Neural progenitor cell (in vitro differentiated cells): ENCODE measurements at regions not wholly inside any gene's neighbourhood (a gene's known extent, or its start where the extent isn't known, plus 50 kb on each side); places are given as distances from the start of the nearest gene placed in this dataset.

Experiments used
- DNase-seq: peaks from one replicate; pipeline ENCODE4 v3.0.0-alpha.2; 2016; ENCODE audit warnings: low spot score
- H2AFZ ChIP-seq: fragments of 200-600 bp; sonication (generic); replicated peaks from 2 replicates; pipeline ENCODE4 v1.6.1; 2016; ENCODE audit warnings: antibody characterized with exemption
- H3F3A ChIP-seq: fragments of 200-600 bp; sonication (generic); 2 replicates; pipeline ENCODE4 v1.6.1; 2016; ENCODE audit warnings: antibody characterized with exemption, low read depth
- H3K27ac ChIP-seq: fragments of 200-600 bp; sonication (generic); 2 replicates; pipeline ENCODE4 v1.5.1; 2016; ENCODE audit warnings: mild to moderate bottlenecking
- H3K27me3 ChIP-seq: fragments of 200-600 bp; sonication (generic); 2 replicates; pipeline ENCODE4 v1.6.1; 2016; ENCODE audit warnings: mild to moderate bottlenecking, moderate library complexity
- H3K36me3 ChIP-seq: fragments of 200-600 bp; sonication (generic); 2 replicates; pipeline ENCODE4 v1.5.1; 2016
- H3K4me1 ChIP-seq: fragments of 200-600 bp; sonication (generic); 2 replicates; pipeline ENCODE4 v1.6.1; 2016; ENCODE audit warnings: mixed run types
- H3K4me2 ChIP-seq: fragments of 200-600 bp; sonication (generic); 2 replicates; pipeline ENCODE4 v1.6.1; 2016
- H3K4me3 ChIP-seq: fragments of 200-600 bp; sonication (generic); 2 replicates; pipeline ENCODE4 v1.5.1; 2016
- H3K79me2 ChIP-seq: fragments of 200-600 bp; sonication (generic); 2 replicates; pipeline ENCODE4 v1.6.1; 2016; ENCODE audit warnings: low read depth
- H3K9ac ChIP-seq: fragments of 200-600 bp; sonication (generic); 2 replicates; pipeline ENCODE4 v1.6.1; 2016
- H3K9me3 ChIP-seq: fragments of 200-600 bp; sonication (generic); 2 replicates; pipeline ENCODE4 v1.5.1; 2016; ENCODE audit warnings: low read depth
- H4K20me1 ChIP-seq: fragments of 200-600 bp; sonication (generic); 2 replicates; pipeline ENCODE4 v1.6.1; 2016; ENCODE audit warnings: low read depth
- H3K27ac Mint-ChIP-seq: 3 replicates; pipeline ENCODE4 v1.8.0; 2021; ENCODE audit warnings: mixed read lengths
- H3K27me3 Mint-ChIP-seq: 2 replicates; pipeline ENCODE4 v1.8.0; 2022; ENCODE audit warnings: low read depth, mild to moderate bottlenecking, inconsistent platforms, moderate library complexity, mixed read lengths; ENCODE audit not compliant: insufficient read depth
- H3K36me3 Mint-ChIP-seq: 3 replicates; pipeline ENCODE4 v1.8.0; 2021; ENCODE audit warnings: mixed read lengths
- H3K4me1 Mint-ChIP-seq: 3 replicates; pipeline ENCODE4 v1.8.0; 2021; ENCODE audit warnings: mixed read lengths
- H3K4me3 Mint-ChIP-seq: 3 replicates; pipeline ENCODE4 v1.8.0; 2021; ENCODE audit warnings: mild to moderate bottlenecking, moderate library complexity, mixed read lengths
- H3K9me3 Mint-ChIP-seq: 3 replicates; pipeline ENCODE4 v1.8.0; 2020; ENCODE audit warnings: mixed read lengths
- EZH2 ChIP-seq: fragments of 200-600 bp; sonication (generic); IDR thresholded peaks from 2 replicates; pipeline ENCODE4 v1.6.1; 2017; ENCODE audit warnings: antibody characterized with exemption, mild to moderate bottlenecking, moderate library complexity
- EZH2phosphoT487 ChIP-seq: fragments of 200-600 bp; sonication (generic); IDR thresholded peaks from 2 replicates; pipeline ENCODE4 v1.6.1; 2017; ENCODE audit warnings: antibody characterized with exemption
- TF ChIP-seq, protein P1 (sequence below): fragments of 200-600 bp; sonication (generic); IDR thresholded peaks from 2 replicates; pipeline ENCODE4 v1.5.1; 2017; ENCODE audit warnings: antibody characterized with exemption, mild to moderate bottlenecking

DNA sequence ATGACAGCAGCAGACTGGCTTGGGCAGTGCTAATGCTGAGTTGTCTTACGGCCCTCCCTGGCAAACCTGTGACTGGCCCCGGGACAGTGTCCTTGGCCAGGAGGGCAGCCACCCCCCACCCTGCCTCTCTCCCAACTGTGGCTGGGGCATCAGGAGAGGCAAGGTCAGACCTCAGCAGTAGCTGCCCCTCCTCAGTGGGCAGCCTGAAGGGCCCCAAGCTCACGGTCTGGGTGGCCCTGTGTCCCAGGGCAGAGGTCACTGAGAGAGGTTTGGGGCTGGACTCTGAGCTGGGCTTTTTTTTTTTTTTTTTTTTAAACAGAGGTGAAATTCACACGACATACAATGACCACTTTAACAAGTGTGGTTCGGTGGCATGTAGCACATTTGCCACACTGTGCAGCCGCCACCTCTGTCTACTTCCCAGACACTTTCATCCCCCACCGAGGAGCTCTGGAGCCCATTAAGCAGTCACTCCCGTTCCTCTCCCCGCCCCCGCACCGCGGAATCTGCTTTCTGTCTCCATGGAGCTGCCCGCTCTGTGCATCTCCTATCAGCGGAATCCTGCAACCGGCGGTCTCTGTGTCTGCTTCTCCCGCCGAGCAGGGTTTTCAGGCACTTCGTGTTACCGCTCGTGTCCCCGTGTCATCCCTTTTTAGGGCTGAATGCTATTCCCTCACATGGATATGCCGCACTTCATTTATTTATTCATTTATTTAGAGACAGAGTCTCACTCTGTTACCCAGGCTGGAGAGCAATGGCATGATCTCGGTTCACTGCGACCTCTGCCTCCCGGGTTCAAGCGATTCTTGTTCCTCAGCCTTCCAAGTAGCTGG is 67.9 kb upstream of the GATA5 start:
- Histone ChIP-seq H2AFZ (no peak overlapping the region), H4K20me1 (no peaks in the 10 kb centered on the region), H3K27ac (no peak overlapping the region), H3K79me2 (no peaks in the 10 kb centered on the region), H3F3A (no peaks in the 10 kb centered on the region), H3K27me3 (peaks cover 7% of the 10 kb centered on the region), H3K36me3 (no peaks in the 10 kb centered on the region), H3K9me3 (no peaks in the 10 kb centered on the region), H3K4me1 (no peaks in the 10 kb centered on the region), H3K4me3 (no peak overlapping the region), H3K9ac (no peak overlapping the region), H3K4me2 (no peak overlapping the region)
- H3K36me3 Mint-ChIP-seq: no peaks in the 10 kb centered on the region
- peaks cover 5% of the 10 kb centered on the region for H3K4me1 Mint-ChIP-seq
- no peak for TF ChIP-seq EZH2phosphoT487
- TF ChIP-seq, protein P1, sequence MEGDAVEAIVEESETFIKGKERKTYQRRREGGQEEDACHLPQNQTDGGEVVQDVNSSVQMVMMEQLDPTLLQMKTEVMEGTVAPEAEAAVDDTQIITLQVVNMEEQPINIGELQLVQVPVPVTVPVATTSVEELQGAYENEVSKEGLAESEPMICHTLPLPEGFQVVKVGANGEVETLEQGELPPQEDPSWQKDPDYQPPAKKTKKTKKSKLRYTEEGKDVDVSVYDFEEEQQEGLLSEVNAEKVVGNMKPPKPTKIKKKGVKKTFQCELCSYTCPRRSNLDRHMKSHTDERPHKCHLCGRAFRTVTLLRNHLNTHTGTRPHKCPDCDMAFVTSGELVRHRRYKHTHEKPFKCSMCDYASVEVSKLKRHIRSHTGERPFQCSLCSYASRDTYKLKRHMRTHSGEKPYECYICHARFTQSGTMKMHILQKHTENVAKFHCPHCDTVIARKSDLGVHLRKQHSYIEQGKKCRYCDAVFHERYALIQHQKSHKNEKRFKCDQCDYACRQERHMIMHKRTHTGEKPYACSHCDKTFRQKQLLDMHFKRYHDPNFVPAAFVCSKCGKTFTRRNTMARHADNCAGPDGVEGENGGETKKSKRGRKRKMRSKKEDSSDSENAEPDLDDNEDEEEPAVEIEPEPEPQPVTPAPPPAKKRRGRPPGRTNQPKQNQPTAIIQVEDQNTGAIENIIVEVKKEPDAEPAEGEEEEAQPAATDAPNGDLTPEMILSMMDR: no peak
- TF ChIP-seq EZH2: no peak
- peak overlapping the region; percentile 13 for H3K4me3 Mint-ChIP-seq
- H3K27ac Mint-ChIP-seq: peak overlapping the region; percentile 42
- H3K27me3 Mint-ChIP-seq: peaks cover 18% of the 10 kb centered on the region
- no peak for DNase-seq
- peaks cover 3% of the 10 kb centered on the region for H3K9me3 Mint-ChIP-seq

DNA sequence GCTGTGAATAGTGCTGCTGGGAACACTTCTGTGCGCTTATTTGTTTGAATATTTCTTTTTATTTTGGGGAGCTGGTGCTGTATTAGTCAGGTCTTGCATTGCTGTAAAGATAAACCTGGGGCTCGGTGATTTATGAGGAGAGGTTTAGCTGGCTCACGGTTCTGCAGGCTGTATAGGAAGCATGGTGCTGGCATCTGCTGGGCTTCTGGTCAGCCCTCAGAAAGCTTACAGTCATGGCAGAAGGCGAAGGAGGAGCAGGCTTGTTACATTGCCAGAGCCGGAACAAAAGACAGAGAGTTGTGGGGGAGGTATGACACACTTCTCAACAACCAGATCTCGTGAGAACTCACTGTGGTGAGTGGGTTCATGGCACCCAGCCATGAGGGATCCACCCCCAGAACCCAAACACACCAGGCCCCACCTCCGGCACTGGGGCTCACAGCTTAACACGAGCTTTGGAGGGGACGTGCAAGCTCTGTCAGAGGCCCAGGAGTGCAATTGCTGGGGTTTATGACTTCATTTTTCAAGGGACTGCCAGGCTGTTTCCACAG is 68.8 kb upstream of the GATA5 start:
- Mint-ChIP-seq H3K27me3 (peaks cover 20% of the 10 kb centered on the region), H3K4me1 (peaks cover 6% of the 10 kb centered on the region), H3K36me3 (no peaks in the 10 kb centered on the region), H3K27ac (peak overlapping the region; percentile 7), H3K9me3 (peaks cover 3% of the 10 kb centered on the region), H3K4me3 (peak overlapping the region; percentile 7)
- Histone ChIP-seq H3K4me2 (no peak overlapping the region), H3K27me3 (peaks cover 16% of the 10 kb centered on the region), H4K20me1 (no peaks in the 10 kb centered on the region), H3K79me2 (no peaks in the 10 kb centered on the region), H3K4me1 (no peaks in the 10 kb centered on the region), H3K27ac (no peak overlapping the region), H3K4me3 (no peak overlapping the region), H2AFZ (no peak overlapping the region), H3K9me3 (no peaks in the 10 kb centered on the region), H3F3A (peaks cover under 1% of the 10 kb centered on the region), H3K36me3 (no peaks in the 10 kb centered on the region), H3K9ac (no peak overlapping the region)
- TF ChIP-seq EZH2phosphoT487 (no peak), EZH2 (no peak)
- no peak for DNase-seq

DNA sequence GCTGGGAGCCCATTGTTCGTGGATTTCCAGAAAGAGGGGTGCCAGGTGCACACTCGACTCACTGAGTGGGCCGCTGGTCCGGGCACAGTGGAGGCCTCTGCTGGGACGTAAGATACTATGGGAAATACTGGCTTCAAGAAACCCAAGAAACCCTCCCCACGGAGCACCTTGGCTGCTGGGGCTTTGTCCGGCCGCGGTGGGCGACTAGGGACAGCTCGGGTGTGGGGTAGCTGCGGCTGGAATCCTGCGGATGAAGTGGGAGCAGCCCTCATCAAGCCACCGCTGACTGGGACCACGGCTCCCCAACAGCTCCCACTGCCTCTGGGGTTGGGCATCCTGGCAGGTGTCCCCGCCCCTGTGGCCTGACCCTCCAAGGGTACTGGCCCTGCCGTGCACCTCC is 69.5 kb upstream of the GATA5 start:
- no peak for DNase-seq
- Histone ChIP-seq H3F3A (peaks cover 3% of the 10 kb centered on the region), H3K4me3 (no peak overlapping the region), H4K20me1 (no peaks in the 10 kb centered on the region), H2AFZ (no peak overlapping the region), H3K27me3 (peaks cover 23% of the 10 kb centered on the region), H3K79me2 (no peaks in the 10 kb centered on the region), H3K9ac (no peak overlapping the region), H3K27ac (no peak overlapping the region), H3K4me1 (peaks cover 7% of the 10 kb centered on the region), H3K9me3 (no peaks in the 10 kb centered on the region), H3K4me2 (no peak overlapping the region), H3K36me3 (no peaks in the 10 kb centered on the region)
- Mint-ChIP-seq H3K27ac (no peak overlapping the region), H3K36me3 (no peaks in the 10 kb centered on the region), H3K9me3 (peaks cover 3% of the 10 kb centered on the region), H3K27me3 (peaks cover 20% of the 10 kb centered on the region), H3K4me1 (peaks cover 6% of the 10 kb centered on the region), H3K4me3 (no peak overlapping the region)
- TF ChIP-seq EZH2phosphoT487: no peak
- TF ChIP-seq EZH2: no peak
- TF ChIP-seq, protein P1: no peak
